NCI-H2196 treated with DMSO at 0.1 percent for 48 hours (cell line): ENCODE measurements at regions not wholly inside any gene's neighbourhood (a gene's known extent, or its start where the extent isn't known, plus 50 kb on each side); places are given as distances from the start of the nearest gene placed in this dataset.

Source experiments
- DNase-seq: peaks from one replicate; lab custom pipeline; 2025; ENCODE audit not compliant: unreplicated experiment; lab: John Stamatoyannopoulos, UW

GRCh38 chr20:17819395-17820093 lies 119.8 kb downstream of the BANF2 start:
- no peak for DNase-seq

- no peak for DNase-seq
Measured at GRCh38 chr20:17818187-17818586, 118.4 kb downstream of the BANF2 start.

GRCh38 chr20:17816804-17817587 lies 117.2 kb downstream of the BANF2 start:
- DNase-seq, result no peak

GRCh38 chr20:17811628-17811965 lies 111.8 kb downstream of the BANF2 start:
- no peak for DNase-seq

- DNase-seq, result no peak
Measured at GRCh38 chr20:17810847-17811627, 111.3 kb downstream of the BANF2 start.

GRCh38 chr20:17810062-17810631 lies 110.4 kb downstream of the BANF2 start:
- DNase-seq, result no peak

GRCh38 chr20:17809362-17810061 lies 109.7 kb downstream of the BANF2 start:
- DNase-seq, result no peak

GRCh38 chr20:17808782-17809181 lies 109.0 kb downstream of the BANF2 start:
- DNase-seq, result no peak

GRCh38 chr20:17808357-17808756 lies 108.6 kb downstream of the BANF2 start:
- no peak for DNase-seq

- no peak for DNase-seq
Measured at GRCh38 chr20:17807651-17808050, 107.9 kb downstream of the BANF2 start.

GRCh38 chr20:17806739-17807441 lies 107.1 kb downstream of the BANF2 start:
- DNase-seq, result no peak

GRCh38 chr20:17806107-17806506 lies 106.3 kb downstream of the BANF2 start:
- DNase-seq, result no peak

- no peak for DNase-seq
Measured at GRCh38 chr20:17803765-17804164, 104.0 kb downstream of the BANF2 start.

GRCh38 chr20:17799575-17800227 lies 99.9 kb downstream of the BANF2 start:
- no peak for DNase-seq

- DNase-seq, result no peak
Measured at GRCh38 chr20:17798601-17799000, 98.8 kb downstream of the BANF2 start.

- no peak for DNase-seq
Measured at GRCh38 chr20:17797579-17797978, 97.8 kb downstream of the BANF2 start.

- no peak for DNase-seq
Measured at GRCh38 chr20:17797161-17797560, 97.4 kb downstream of the BANF2 start.

- no peak for DNase-seq
Measured at GRCh38 chr20:17796091-17796563, 96.4 kb downstream of the BANF2 start.

- DNase-seq, result no peak
Measured at GRCh38 chr20:17795501-17796071, 95.8 kb downstream of the BANF2 start.
